Panc1 (cell line): ENCODE measurements at regions not wholly inside any gene's neighbourhood (a gene's known extent, or its start where the extent isn't known, plus 50 kb on each side); places are given as distances from the start of the nearest gene placed in this dataset.

ENCODE experiments used
- ATAC-seq: fragments of 200-7000 bp; cut with Tn5 transposase; 2 replicates; pipeline ENCODE4 v1.9.1; 2020; ENCODE audit warnings: mild to moderate bottlenecking, moderate library complexity
- BruUV-seq: library from RNA; stranded (reverse); fragments of 400-500 nt; replicated peaks from 2 replicates; lab custom pipeline; 2021; lab: Mats Ljungman, UMichigan
- CTCF ChIA-PET: fragments of 300-600 bp; sonication (Branson Sonifier 250); formaldehyde crosslinking; loops from one replicate; lab custom pipeline; 2022; ENCODE audit warnings: antibody characterized with exemption; lab: Charles Lee
- POLR2A ChIA-PET: fragments of 300-600 bp; sonication (Branson Sonifier 250); formaldehyde crosslinking; loops from one replicate; lab custom pipeline; 2022; ENCODE audit warnings: antibody characterized with exemption; lab: Charles Lee
- DNase-seq: peaks from one replicate; pipeline ENCODE4 v3.0.0-alpha.2; 2010; ENCODE audit warnings: low read depth, low spot score
- H3K27ac ChIP-seq: 2 replicates; pipeline ENCODE4 v1.5.1; 2011; ENCODE audit warnings: mild to moderate bottlenecking, low read length, inconsistent platforms
- H3K27me3 ChIP-seq: fragments of 200-500 bp; sonication (Bioruptor generic); 2 replicates; pipeline ENCODE4 v1.6.0; 2014; ENCODE audit warnings: low read length, inconsistent platforms; ENCODE audit not compliant: control insufficient read depth, insufficient read depth
- H3K36me3 ChIP-seq: fragments of 200-500 bp; sonication (Bioruptor generic); 2 replicates; pipeline ENCODE4 v1.5.1; 2014; ENCODE audit warnings: inconsistent platforms, mild to moderate bottlenecking, low read length, moderate library complexity; ENCODE audit not compliant: control insufficient read depth, insufficient read depth
- H3K4me1 ChIP-seq: 2 replicates; pipeline ENCODE4 v1.5.1; 2011; ENCODE audit warnings: inconsistent platforms, mild to moderate bottlenecking, low read length, moderate library complexity; ENCODE audit not compliant: control insufficient read depth, insufficient read depth
- H3K4me3 ChIP-seq, 2 experiments: 2 replicates each; pipeline ENCODE4 v1.5.1; 2011 to 2012; ENCODE audit warnings: low read depth in 2 of 2, low read length in 2 of 2, mild to moderate bottlenecking in 2 of 2, inconsistent platforms in 1 of 2, moderate library complexity in 1 of 2
- H3K9me3 ChIP-seq: fragments of 200-500 bp; sonication (Bioruptor generic); 2 replicates; pipeline ENCODE4 v1.5.1; 2014; ENCODE audit warnings: low read depth, mild to moderate bottlenecking, inconsistent platforms, low read length, moderate library complexity; ENCODE audit not compliant: control insufficient read depth, insufficient read depth
- CTCF ChIP-seq: fragments of 450-650 bp; IDR thresholded peaks from 2 replicates; pipeline ENCODE4 v1.5.1; 2017; ENCODE audit warnings: mild to moderate bottlenecking
- POLR2AphosphoS5 ChIP-seq: IDR thresholded peaks from 2 replicates; pipeline ENCODE4 v1.6.1; 2012; ENCODE audit warnings: mild to moderate bottlenecking, low read depth, low read length, moderate library complexity
- REST ChIP-seq, 2 experiments: IDR thresholded peaks; 2 replicates each; pipeline ENCODE4 v1.6.1; 2011 to 2012; ENCODE audit warnings: low read depth in 2 of 2, control low read depth in 1 of 2, low read length in 1 of 2, mild to moderate bottlenecking in 1 of 2, moderate library complexity in 1 of 2; ENCODE audit not compliant: insufficient read depth in 1 of 2
- SIN3A ChIP-seq: IDR thresholded peaks from 2 replicates; pipeline ENCODE4 v1.6.1; 2012; ENCODE audit warnings: low read depth, mild to moderate bottlenecking, low read length, moderate library complexity, borderline replicate concordance; ENCODE audit not compliant: insufficient read depth
- TCF7L2 ChIP-seq: IDR thresholded peaks from 2 replicates; pipeline ENCODE4 v1.6.1; 2011; ENCODE audit warnings: mild to moderate bottlenecking, low read depth, low read length, inconsistent platforms
- in situ Hi-C: cut with HindIII; loops from 2 replicates; pipeline ENCODE4 v1.10.0; 2016; ENCODE audit warnings: low sequenced_read_pairs, low pct_unique_long_range_greater_than_20kb
- intact Hi-C: fragments of 100-400 bp; cut with micrococcal nuclease; formaldehyde crosslinking; loops from one replicate; pipeline ENCODE4 v1.10.0; 2022; ENCODE audit not compliant: unreplicated experiment

- no peaks in the 10 kb centered on the region for H3K4me1 ChIP-seq
- no peak overlapping the region for H3K4me3 ChIP-seq
- ChIA-PET CTCF (no interaction called here), POLR2A (no interaction called here)
- TF ChIP-seq SIN3A: no peak
- no peak for TF ChIP-seq TCF7L2
- TF ChIP-seq POLR2AphosphoS5: no peak
- TF ChIP-seq CTCF: no peak
- no peak for TF ChIP-seq REST (IDR thresholded peaks at IDR 0.05; ENCODE audit: insufficient read depth in 1 of 2, low read depth in 2 of 2, low read length in 1 of 2)
- intact Hi-C loops (no loop called here), in situ Hi-C loops (no loop called here)
- ATAC-seq (no peak), DNase-seq (no peak)
- H3K9me3 ChIP-seq: no peaks in the 10 kb centered on the region
- no peaks in the 10 kb centered on the region for H3K36me3 ChIP-seq
- no TSS peak for BruUV-seq
- no peaks in the 10 kb centered on the region for H3K27me3 ChIP-seq
- no peak overlapping the region for H3K27ac ChIP-seq
Observed at GRCh38 chr4:13912436-13912925, 285.0 kb upstream of the BOD1L1 start.

GRCh38 chr4:13912966-13913365 lies 285.4 kb upstream of the BOD1L1 start:
- no peak for TF ChIP-seq CTCF
- no peak for TF ChIP-seq TCF7L2
- TF ChIP-seq REST (IDR thresholded peaks at IDR 0.05; ENCODE audit: insufficient read depth in 1 of 2, low read depth in 2 of 2, low read length in 1 of 2): no peak
- TF ChIP-seq POLR2AphosphoS5: no peak
- no peak for TF ChIP-seq SIN3A
- Histone ChIP-seq H3K9me3 (no peaks in the 10 kb centered on the region), H3K27ac (no peak overlapping the region), H3K27me3 (no peaks in the 10 kb centered on the region), H3K36me3 (no peaks in the 10 kb centered on the region), H3K4me1 (no peaks in the 10 kb centered on the region), H3K4me3 (no peak overlapping the region)
- intact Hi-C loops: no loop called here
- in situ Hi-C loops: no loop called here
- CTCF ChIA-PET: no interaction called here
- POLR2A ChIA-PET: no interaction called here
- DNase-seq: no peak
- BruUV-seq: no TSS peak
- ATAC-seq: no peak
